ENCODE measurements at regions not wholly inside any gene's neighbourhood (a gene's known extent, or its start where the extent isn't known, plus 50 kb on each side); places are given as distances from the start of the nearest gene placed in this dataset.

GRCh38 chr5:4005335-4005734, 409.7 kb downstream of the IRX1 start:
- Mint-ChIP-seq H3K9me3 (peaks cover 0 to 9% of the 10 kb centered on the region in 2 donors), H3K36me3 (ENCODE audit: insufficient read depth in 2 of 2) (no peaks in the 10 kb centered on the region), H3K27ac (no peak overlapping the region), H3K4me1 (ENCODE audit: low read depth) (no peaks in the 10 kb centered on the region), H3K27me3 (ENCODE audit: low read depth) (no peaks in the 10 kb centered on the region), H3K4me3 (no peak overlapping the region)
- DNase-seq (no peak), ATAC-seq (replicated peaks in 1 of 2) (no peak)

GRCh38 chr5:4007001-4007400, 411.4 kb downstream of the IRX1 start:
- Mint-ChIP-seq H3K9me3 (peaks cover 0 to 9% of the 10 kb centered on the region in 2 donors), H3K4me1 (ENCODE audit: low read depth) (no peaks in the 10 kb centered on the region), H3K27me3 (ENCODE audit: low read depth) (no peaks in the 10 kb centered on the region), H3K27ac (no peak overlapping the region), H3K36me3 (ENCODE audit: insufficient read depth in 2 of 2) (no peaks in the 10 kb centered on the region), H3K4me3 (no peak overlapping the region)
- ATAC-seq (replicated peaks in 1 of 2) = no peak
- DNase-seq = no peak

GRCh38 chr5:4011943-4012342, 416.3 kb downstream of the IRX1 start:
- H3K4me1 Mint-ChIP-seq (ENCODE audit: low read depth) = no peaks in the 10 kb centered on the region
- no peak overlapping the region for H3K4me3 Mint-ChIP-seq
- DNase-seq (no peak), ATAC-seq (replicated peaks in 1 of 2) (no peak)
- peaks cover under 1 to 7% of the 10 kb centered on the region in 2 donors for H3K9me3 Mint-ChIP-seq
- H3K36me3 Mint-ChIP-seq (ENCODE audit: insufficient read depth in 2 of 2) = no peaks in the 10 kb centered on the region
- no peaks in the 10 kb centered on the region for H3K27me3 Mint-ChIP-seq (ENCODE audit: low read depth)
- no peak overlapping the region for H3K27ac Mint-ChIP-seq

GRCh38 chr5:4013106-4013898, 417.7 kb downstream of the IRX1 start:
- DNase-seq (no peak), ATAC-seq (replicated peaks in 1 of 2) (no peak)
- Mint-ChIP-seq H3K27me3 (ENCODE audit: low read depth) (no peaks in the 10 kb centered on the region), H3K36me3 (ENCODE audit: insufficient read depth in 2 of 2) (peaks cover 0 to 2% of the 10 kb centered on the region in 2 donors), H3K4me1 (ENCODE audit: low read depth) (no peaks in the 10 kb centered on the region), H3K9me3 (peaks cover 1 to 9% of the 10 kb centered on the region in 2 donors), H3K27ac (no peak overlapping the region), H3K4me3 (no peak overlapping the region)

- Mint-ChIP-seq H3K4me1 (ENCODE audit: low read depth) (no peaks in the 10 kb centered on the region), H3K27me3 (ENCODE audit: low read depth) (no peaks in the 10 kb centered on the region), H3K27ac (no peak overlapping the region), H3K36me3 (ENCODE audit: insufficient read depth in 2 of 2) (peaks cover 0 to 2% of the 10 kb centered on the region in 2 donors), H3K9me3 (peaks cover 1 to 8% of the 10 kb centered on the region in 2 donors), H3K4me3 (no peak overlapping the region)
- no peak for DNase-seq
- ATAC-seq (replicated peaks in 1 of 2) = no peak
Measured at GRCh38 chr5:4015709-4016108, 420.1 kb downstream of the IRX1 start.

- H3K36me3 Mint-ChIP-seq (ENCODE audit: insufficient read depth in 2 of 2) = peaks cover 0 to 2% of the 10 kb centered on the region in 2 donors
- DNase-seq = no peak
- no peaks in the 10 kb centered on the region for H3K27me3 Mint-ChIP-seq (ENCODE audit: low read depth)
- H3K4me1 Mint-ChIP-seq (ENCODE audit: low read depth) = no peaks in the 10 kb centered on the region
- H3K27ac Mint-ChIP-seq = no peak overlapping the region
- ATAC-seq (replicated peaks in 1 of 2) = no peak
- peaks cover 1 to 8% of the 10 kb centered on the region in 2 donors for H3K9me3 Mint-ChIP-seq
- no peak overlapping the region for H3K4me3 Mint-ChIP-seq
Measured at GRCh38 chr5:4017076-4017803, 421.6 kb downstream of the IRX1 start.

GRCh38 chr5:4018007-4018406, 422.4 kb downstream of the IRX1 start:
- ATAC-seq (replicated peaks in 1 of 2) (no peak), DNase-seq (no peak)
- Mint-ChIP-seq H3K27me3 (ENCODE audit: low read depth) (no peaks in the 10 kb centered on the region), H3K9me3 (peaks cover 1 to 10% of the 10 kb centered on the region in 2 donors), H3K4me1 (ENCODE audit: low read depth) (no peaks in the 10 kb centered on the region), H3K36me3 (ENCODE audit: insufficient read depth in 2 of 2) (peaks cover 0 to 2% of the 10 kb centered on the region in 2 donors), H3K27ac (no peak overlapping the region), H3K4me3 (no peak overlapping the region)

- Mint-ChIP-seq H3K4me1 (ENCODE audit: low read depth) (no peaks in the 10 kb centered on the region), H3K9me3 (peaks cover 1 to 10% of the 10 kb centered on the region in 2 donors), H3K27me3 (ENCODE audit: low read depth) (no peaks in the 10 kb centered on the region), H3K36me3 (ENCODE audit: insufficient read depth in 2 of 2) (peaks cover 0 to 2% of the 10 kb centered on the region in 2 donors), H3K4me3 (no peak overlapping the region), H3K27ac (no peak overlapping the region)
- DNase-seq (no peak), ATAC-seq (replicated peaks in 1 of 2) (no peak)
Measured at GRCh38 chr5:4019009-4019769, 423.6 kb downstream of the IRX1 start.

- Mint-ChIP-seq H3K4me3 (no peak overlapping the region), H3K4me1 (ENCODE audit: low read depth) (no peaks in the 10 kb centered on the region), H3K27me3 (ENCODE audit: low read depth) (no peaks in the 10 kb centered on the region), H3K27ac (no peak overlapping the region), H3K9me3 (peaks cover 1 to 10% of the 10 kb centered on the region in 2 donors), H3K36me3 (ENCODE audit: insufficient read depth in 2 of 2) (peaks cover 0 to 2% of the 10 kb centered on the region in 2 donors)
- DNase-seq (no peak), ATAC-seq (replicated peaks in 1 of 2) (no peak)
Measured at GRCh38 chr5:4019841-4020240, 424.2 kb downstream of the IRX1 start.

GRCh38 chr5:4020400-4020799, 424.8 kb downstream of the IRX1 start:
- no peak overlapping the region for H3K27ac Mint-ChIP-seq
- peaks cover 0 to 2% of the 10 kb centered on the region in 2 donors for H3K36me3 Mint-ChIP-seq (ENCODE audit: insufficient read depth in 2 of 2)
- no peaks in the 10 kb centered on the region for H3K4me1 Mint-ChIP-seq (ENCODE audit: low read depth)
- H3K27me3 Mint-ChIP-seq (ENCODE audit: low read depth) = no peaks in the 10 kb centered on the region
- peaks cover 1 to 10% of the 10 kb centered on the region in 2 donors for H3K9me3 Mint-ChIP-seq
- ATAC-seq (replicated peaks in 1 of 2) = no peak
- H3K4me3 Mint-ChIP-seq = no peak overlapping the region
- no peak for DNase-seq

- no peaks in the 10 kb centered on the region for H3K27me3 Mint-ChIP-seq (ENCODE audit: low read depth)
- DNase-seq = no peak
- peaks cover 0 to under 1% of the 10 kb centered on the region in 2 donors for H3K36me3 Mint-ChIP-seq (ENCODE audit: insufficient read depth in 2 of 2)
- peaks cover 0 to 7% of the 10 kb centered on the region in 2 donors for H3K9me3 Mint-ChIP-seq
- no peaks in the 10 kb centered on the region for H3K4me1 Mint-ChIP-seq (ENCODE audit: low read depth)
- no peak for ATAC-seq (replicated peaks in 1 of 2)
- no peak overlapping the region for H3K27ac Mint-ChIP-seq
- H3K4me3 Mint-ChIP-seq = no peak overlapping the region
Measured at GRCh38 chr5:4022056-4022670, 426.5 kb downstream of the IRX1 start.

- H3K9me3 Mint-ChIP-seq = peaks cover 0 to 7% of the 10 kb centered on the region in 2 donors
- no peaks in the 10 kb centered on the region for H3K27me3 Mint-ChIP-seq (ENCODE audit: low read depth)
- H3K4me3 Mint-ChIP-seq = no peak overlapping the region
- H3K27ac Mint-ChIP-seq = no peak overlapping the region
- no peak for ATAC-seq (replicated peaks in 1 of 2)
- no peaks in the 10 kb centered on the region for H3K4me1 Mint-ChIP-seq (ENCODE audit: low read depth)
- H3K36me3 Mint-ChIP-seq (ENCODE audit: insufficient read depth in 2 of 2) = no peaks in the 10 kb centered on the region
- no peak for DNase-seq
Measured at GRCh38 chr5:4023091-4023752, 427.6 kb downstream of the IRX1 start.

Data from activated T-cell treated with anti-CD3 and anti-CD28 coated beads, Interleukin-2, amount 50 U/mL, for 72 hours (primary cell).